ENCODE measurements at regions not wholly inside any gene's neighbourhood (a gene's known extent, or its start where the extent isn't known, plus 50 kb on each side); places are given as distances from the start of the nearest gene placed in this dataset.

DNA sequence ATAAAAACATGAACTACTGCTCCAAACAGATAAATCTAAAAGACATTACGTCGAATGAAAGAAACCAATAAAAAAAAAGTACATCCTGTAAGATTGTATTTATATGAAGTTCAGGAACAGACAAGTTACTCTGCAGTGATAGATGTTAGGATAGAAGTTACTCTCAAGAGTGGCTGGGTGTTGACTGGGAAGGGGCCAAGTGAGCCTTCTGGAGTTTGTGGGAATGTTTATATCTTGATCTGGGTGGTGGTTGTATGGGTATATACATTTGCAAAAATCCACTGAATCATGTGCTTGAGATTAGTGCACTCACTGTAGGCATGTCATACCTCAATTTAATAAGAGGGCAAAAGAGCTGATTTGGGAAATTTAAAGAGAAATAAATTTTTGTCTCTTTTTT is 485.8 kb downstream of the ARHGEF28 start:
- TF ChIP-seq, protein P1, sequence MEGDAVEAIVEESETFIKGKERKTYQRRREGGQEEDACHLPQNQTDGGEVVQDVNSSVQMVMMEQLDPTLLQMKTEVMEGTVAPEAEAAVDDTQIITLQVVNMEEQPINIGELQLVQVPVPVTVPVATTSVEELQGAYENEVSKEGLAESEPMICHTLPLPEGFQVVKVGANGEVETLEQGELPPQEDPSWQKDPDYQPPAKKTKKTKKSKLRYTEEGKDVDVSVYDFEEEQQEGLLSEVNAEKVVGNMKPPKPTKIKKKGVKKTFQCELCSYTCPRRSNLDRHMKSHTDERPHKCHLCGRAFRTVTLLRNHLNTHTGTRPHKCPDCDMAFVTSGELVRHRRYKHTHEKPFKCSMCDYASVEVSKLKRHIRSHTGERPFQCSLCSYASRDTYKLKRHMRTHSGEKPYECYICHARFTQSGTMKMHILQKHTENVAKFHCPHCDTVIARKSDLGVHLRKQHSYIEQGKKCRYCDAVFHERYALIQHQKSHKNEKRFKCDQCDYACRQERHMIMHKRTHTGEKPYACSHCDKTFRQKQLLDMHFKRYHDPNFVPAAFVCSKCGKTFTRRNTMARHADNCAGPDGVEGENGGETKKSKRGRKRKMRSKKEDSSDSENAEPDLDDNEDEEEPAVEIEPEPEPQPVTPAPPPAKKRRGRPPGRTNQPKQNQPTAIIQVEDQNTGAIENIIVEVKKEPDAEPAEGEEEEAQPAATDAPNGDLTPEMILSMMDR (conservative IDR thresholded peaks at IDR 0.05; ENCODE audit: low read length) = no peak
- TF ChIP-seq EZH2phosphoT487 (IDR thresholded peaks at IDR 0.05; ENCODE audit: borderline replicate concordance) = no peak

Data from Loucy (cell line).